ENCODE measurements at regions not wholly inside any gene's neighbourhood (a gene's known extent, or its start where the extent isn't known, plus 50 kb on each side); places are given as distances from the start of the nearest gene placed in this dataset.

DNA sequence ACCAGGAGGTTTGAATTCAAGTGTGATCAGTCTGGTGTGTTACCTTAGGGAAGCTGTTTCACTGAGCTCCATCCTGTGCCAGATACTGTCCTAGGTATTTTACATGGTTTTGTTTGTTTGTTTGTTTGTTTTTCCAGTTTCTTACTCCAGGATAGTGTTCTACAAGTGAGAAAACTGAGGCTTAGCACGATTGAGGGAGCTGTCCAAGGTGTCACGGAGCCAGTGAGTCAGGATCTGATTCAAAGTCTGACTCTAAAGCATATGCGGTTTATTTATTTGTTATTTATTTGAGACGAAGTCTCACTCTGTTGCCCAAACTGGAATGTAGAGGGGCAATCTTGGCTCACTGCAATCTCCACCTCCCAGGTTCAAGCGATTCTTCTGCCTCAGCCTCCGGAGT is 79.7 kb upstream of the GNG2 start:
- Mint-ChIP-seq H3K4me1 (peaks cover 19% of the 10 kb centered on the region), H3K36me3 (ENCODE audit: insufficient read depth) (no peaks in the 10 kb centered on the region), H3K27ac (ENCODE audit: low read depth) (no peak overlapping the region), H3K27me3 (peaks cover 44% of the 10 kb centered on the region), H3K4me3 (no peak overlapping the region), H3K9me3 (no peaks in the 10 kb centered on the region)
- no peak for DNase-seq (ENCODE audit: low spot score in 2 of 2)
- no peak for ATAC-seq (replicated peaks; ENCODE audit: extremely low read depth, poor library complexity, severe bottlenecking)

DNA sequence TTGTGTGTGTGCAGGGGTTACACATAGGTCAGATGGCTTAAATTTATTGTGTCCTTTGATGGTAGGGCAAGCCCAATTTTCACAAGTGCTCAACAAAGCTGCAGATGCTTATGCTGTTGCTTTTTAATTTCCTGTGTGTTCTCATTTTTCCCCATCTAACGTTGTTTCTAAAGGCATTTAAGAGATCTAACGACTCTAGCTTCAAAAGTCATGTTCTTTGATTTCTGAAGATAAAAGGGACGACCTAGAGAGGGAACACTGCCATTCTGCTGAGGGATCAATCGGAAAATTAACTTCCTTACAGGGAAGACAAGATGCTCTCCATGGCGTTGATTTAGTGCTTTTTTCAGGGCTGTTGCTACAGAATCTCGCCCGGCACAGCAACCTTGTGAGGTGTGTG is 79.0 kb upstream of the GNG2 start:
- Mint-ChIP-seq H3K36me3 (ENCODE audit: insufficient read depth) (no peaks in the 10 kb centered on the region), H3K4me1 (peaks cover 14% of the 10 kb centered on the region), H3K27ac (ENCODE audit: low read depth) (no peak overlapping the region), H3K9me3 (no peaks in the 10 kb centered on the region), H3K27me3 (peaks cover 43% of the 10 kb centered on the region), H3K4me3 (no peak overlapping the region)
- DNase-seq (ENCODE audit: low spot score in 2 of 2) (no peak), ATAC-seq (replicated peaks; ENCODE audit: extremely low read depth, poor library complexity, severe bottlenecking) (no peak)

DNA sequence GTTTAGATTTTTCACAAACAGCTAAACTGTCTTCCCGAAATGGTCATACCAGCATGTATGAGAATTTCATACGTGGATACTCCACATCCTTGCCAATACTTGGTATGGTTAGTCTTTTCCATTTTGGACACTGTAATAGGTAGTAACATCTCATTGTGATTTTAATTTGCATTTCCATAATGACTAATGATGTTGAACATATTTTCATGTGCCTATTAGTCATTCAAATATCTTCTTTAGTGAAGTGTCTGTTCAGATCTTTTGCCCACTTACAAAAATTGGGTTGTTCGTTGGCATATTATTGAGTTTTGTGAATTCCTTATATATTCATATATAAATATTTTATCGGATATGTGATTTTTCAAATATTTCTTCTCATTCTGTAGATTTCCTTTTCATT is 78.0 kb upstream of the GNG2 start:
- no peaks in the 10 kb centered on the region for H3K9me3 Mint-ChIP-seq
- H3K4me1 Mint-ChIP-seq, result peaks cover 11% of the 10 kb centered on the region
- no peaks in the 10 kb centered on the region for H3K36me3 Mint-ChIP-seq (ENCODE audit: insufficient read depth)
- no peak overlapping the region for H3K4me3 Mint-ChIP-seq
- DNase-seq (ENCODE audit: low spot score in 2 of 2) (no peak), ATAC-seq (replicated peaks; ENCODE audit: extremely low read depth, poor library complexity, severe bottlenecking) (no peak)
- no peak overlapping the region for H3K27ac Mint-ChIP-seq (ENCODE audit: low read depth)
- H3K27me3 Mint-ChIP-seq, result peaks cover 50% of the 10 kb centered on the region

DNA sequence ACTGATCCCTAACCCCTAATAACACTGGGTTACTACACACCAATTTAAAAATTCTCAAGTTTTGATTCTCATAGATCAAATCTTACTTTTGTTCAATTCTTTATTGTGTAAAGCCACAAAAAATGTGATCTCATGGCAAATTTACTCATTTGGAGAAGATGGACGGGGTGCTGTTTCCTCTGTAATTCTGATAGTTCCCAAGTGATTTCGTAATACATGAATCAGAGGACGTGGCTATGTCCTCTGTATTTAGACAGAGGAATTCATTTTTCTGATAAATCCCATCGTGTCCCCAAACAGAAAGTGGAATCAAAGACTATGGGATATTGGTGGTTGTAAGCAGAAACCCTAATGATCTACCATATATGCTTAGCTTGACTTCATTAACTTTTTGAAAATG is 76.6 kb upstream of the GNG2 start:
- peaks cover 44% of the 10 kb centered on the region for H3K27me3 Mint-ChIP-seq

DNA sequence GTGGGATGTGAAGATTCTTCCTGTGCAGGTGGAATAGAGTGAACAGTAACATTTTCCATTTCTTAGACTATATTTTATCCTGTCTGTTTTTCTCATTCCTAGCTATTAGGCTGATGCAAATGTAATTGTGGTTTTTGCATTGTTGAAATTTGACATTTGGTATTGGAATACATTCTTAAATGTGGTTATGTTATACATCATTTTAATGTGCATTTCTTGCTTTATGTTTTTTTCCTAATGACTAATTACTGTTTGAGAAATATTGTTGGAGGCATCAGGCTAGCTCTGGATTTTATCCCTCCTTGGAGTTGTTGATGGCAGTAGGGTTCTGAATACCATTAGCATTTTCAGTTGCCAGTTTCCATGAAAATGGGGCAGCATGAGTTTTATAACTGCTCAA is 75.9 kb upstream of the GNG2 start:
- Mint-ChIP-seq H3K27ac (ENCODE audit: low read depth) (no peak overlapping the region), H3K9me3 (no peaks in the 10 kb centered on the region), H3K36me3 (ENCODE audit: insufficient read depth) (no peaks in the 10 kb centered on the region), H3K4me3 (no peak overlapping the region), H3K27me3 (peaks cover 45% of the 10 kb centered on the region), H3K4me1 (peaks cover 10% of the 10 kb centered on the region)
- DNase-seq (ENCODE audit: low spot score in 2 of 2) (no peak), ATAC-seq (replicated peaks; ENCODE audit: extremely low read depth, poor library complexity, severe bottlenecking) (no peak)

More for the DNA sequence above, 76.6 kb upstream of the GNG2 start:
- no peak for ATAC-seq (replicated peaks; ENCODE audit: extremely low read depth, poor library complexity, severe bottlenecking)
- H3K4me3 Mint-ChIP-seq, result no peak overlapping the region
- no peak overlapping the region for H3K27ac Mint-ChIP-seq (ENCODE audit: low read depth)
- no peak for DNase-seq (ENCODE audit: low spot score in 2 of 2)
- no peaks in the 10 kb centered on the region for H3K36me3 Mint-ChIP-seq (ENCODE audit: insufficient read depth)
- no peaks in the 10 kb centered on the region for H3K9me3 Mint-ChIP-seq
- peaks cover 11% of the 10 kb centered on the region for H3K4me1 Mint-ChIP-seq

DNA sequence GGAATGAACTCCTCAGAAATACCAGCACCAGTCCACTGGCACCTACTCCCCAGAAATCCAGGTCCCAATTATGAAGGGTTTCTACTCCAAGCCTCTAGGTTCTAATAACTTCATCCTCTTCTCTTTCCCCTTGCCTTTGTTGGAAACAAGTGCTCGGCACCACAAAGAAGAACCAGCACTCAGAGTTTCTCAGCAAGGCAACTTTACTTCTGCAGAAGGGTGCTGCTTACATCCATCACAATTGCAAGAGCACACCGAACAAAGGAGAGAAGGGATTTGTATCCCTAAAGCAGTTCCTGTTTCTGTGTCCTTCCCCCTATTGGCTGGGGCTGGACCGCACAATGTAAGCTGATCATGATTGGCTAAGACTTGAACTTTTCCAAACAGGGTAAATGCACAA is 74.2 kb upstream of the GNG2 start:
- ATAC-seq (replicated peaks; ENCODE audit: extremely low read depth, poor library complexity, severe bottlenecking), result no peak
- no peaks in the 10 kb centered on the region for H3K36me3 Mint-ChIP-seq (ENCODE audit: insufficient read depth)
- H3K27ac Mint-ChIP-seq (ENCODE audit: low read depth), result no peak overlapping the region

DNA sequence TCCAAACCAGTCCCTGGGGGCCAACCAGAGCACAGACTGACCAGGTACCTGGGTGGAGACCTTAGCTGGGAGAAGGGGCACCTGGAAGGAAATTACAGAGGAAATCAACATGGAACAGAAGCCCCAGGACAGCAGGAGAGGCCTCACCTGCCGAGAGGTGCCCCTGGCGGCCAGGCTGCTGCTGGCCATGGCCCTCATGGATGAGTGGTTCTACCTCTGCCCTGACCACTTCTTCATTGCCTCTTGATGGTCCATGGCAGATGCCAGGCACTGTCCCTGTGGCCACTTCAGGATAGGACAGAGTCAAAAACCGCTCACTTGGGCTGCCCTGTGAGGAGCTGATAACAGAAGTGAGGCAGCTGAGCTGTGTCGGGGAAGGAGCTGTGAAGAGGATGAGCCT is 73.1 kb upstream of the GNG2 start:
- H3K36me3 Mint-ChIP-seq (ENCODE audit: insufficient read depth), result no peaks in the 10 kb centered on the region
- H3K27me3 Mint-ChIP-seq, result peaks cover 72% of the 10 kb centered on the region
- H3K9me3 Mint-ChIP-seq, result no peaks in the 10 kb centered on the region
- no peak overlapping the region for H3K4me3 Mint-ChIP-seq
- no peak for DNase-seq (ENCODE audit: low spot score in 2 of 2)
- H3K4me1 Mint-ChIP-seq, result no peaks in the 10 kb centered on the region
- no peak overlapping the region for H3K27ac Mint-ChIP-seq (ENCODE audit: low read depth)
- ATAC-seq (replicated peaks; ENCODE audit: extremely low read depth, poor library complexity, severe bottlenecking), result no peak

More for the DNA sequence above, 74.2 kb upstream of the GNG2 start:
- DNase-seq (ENCODE audit: low spot score in 2 of 2), result no peak
- Mint-ChIP-seq H3K9me3 (no peaks in the 10 kb centered on the region), H3K27me3 (peaks cover 63% of the 10 kb centered on the region), H3K4me1 (no peaks in the 10 kb centered on the region), H3K4me3 (no peak overlapping the region)

DNA sequence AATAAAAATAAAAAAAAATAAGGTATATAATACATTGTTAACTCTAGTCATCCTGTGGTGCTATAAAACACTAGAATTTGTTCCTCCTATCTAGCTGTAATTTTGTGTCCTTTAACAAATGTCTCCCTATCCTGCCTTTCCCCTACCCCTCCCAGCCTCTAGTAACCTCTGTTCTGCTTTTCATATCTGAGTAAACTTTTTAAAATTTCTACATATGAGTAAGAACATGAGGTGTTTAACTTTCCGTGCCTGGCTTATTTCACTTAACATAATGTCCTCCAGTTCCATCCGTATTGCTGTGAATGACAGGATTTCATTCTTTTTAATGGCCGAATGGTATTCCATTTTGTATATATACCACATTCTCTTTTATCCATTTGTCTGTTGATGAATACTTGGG is 71.3 kb upstream of the GNG2 start:
- Mint-ChIP-seq H3K27me3 (peaks cover 59% of the 10 kb centered on the region), H3K36me3 (ENCODE audit: insufficient read depth) (no peaks in the 10 kb centered on the region), H3K27ac (ENCODE audit: low read depth) (no peak overlapping the region), H3K4me1 (no peaks in the 10 kb centered on the region), H3K4me3 (no peak overlapping the region), H3K9me3 (no peaks in the 10 kb centered on the region)
- ATAC-seq (replicated peaks; ENCODE audit: extremely low read depth, poor library complexity, severe bottlenecking), result no peak
- no peak for DNase-seq (ENCODE audit: low spot score in 2 of 2)

DNA sequence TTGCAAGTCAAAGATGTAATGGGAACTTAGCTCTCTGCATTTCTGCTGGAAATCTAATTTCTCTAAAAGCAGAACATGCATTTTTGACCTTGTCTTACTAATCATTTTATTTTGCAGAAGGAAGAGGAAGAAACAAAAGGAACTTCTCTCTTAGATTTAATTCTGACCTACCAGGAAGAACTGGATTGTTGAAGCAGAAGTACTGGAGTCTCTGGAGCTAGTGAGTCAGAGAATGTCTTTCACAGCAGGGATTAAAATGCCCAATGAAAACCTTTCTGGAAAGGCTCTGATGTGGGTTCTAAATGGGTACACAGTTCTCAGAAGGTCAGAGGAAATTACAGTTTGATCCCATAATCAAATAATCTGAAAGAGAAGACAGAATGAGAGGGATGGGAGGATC is 70.8 kb upstream of the GNG2 start:
- DNase-seq (ENCODE audit: low spot score in 2 of 2), result no peak
- Mint-ChIP-seq H3K9me3 (no peaks in the 10 kb centered on the region), H3K4me1 (no peaks in the 10 kb centered on the region), H3K27ac (ENCODE audit: low read depth) (no peak overlapping the region), H3K36me3 (ENCODE audit: insufficient read depth) (no peaks in the 10 kb centered on the region), H3K27me3 (peaks cover 58% of the 10 kb centered on the region), H3K4me3 (no peak overlapping the region)
- no peak for ATAC-seq (replicated peaks; ENCODE audit: extremely low read depth, poor library complexity, severe bottlenecking)

DNA sequence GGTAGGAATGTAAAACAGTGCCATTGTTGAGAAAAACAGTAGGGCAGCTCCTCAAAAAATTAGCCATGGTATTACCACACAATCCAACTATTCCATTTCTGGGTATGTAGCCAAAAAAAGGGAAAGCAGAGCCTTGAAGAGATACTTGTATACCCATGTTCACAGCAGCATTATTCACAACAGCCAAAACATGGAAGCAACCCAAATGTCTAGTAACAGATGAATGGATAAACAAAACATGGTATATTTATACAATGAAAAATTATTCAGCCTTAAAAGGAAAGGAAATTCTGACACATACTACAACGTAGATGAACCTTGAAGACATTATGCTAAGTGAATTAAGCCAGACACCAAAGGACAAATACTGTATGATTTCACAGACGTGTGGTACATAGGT is 67.6 kb upstream of the GNG2 start:
- no peak for ATAC-seq (replicated peaks; ENCODE audit: extremely low read depth, poor library complexity, severe bottlenecking)
- no peak overlapping the region for H3K4me3 Mint-ChIP-seq
- no peak overlapping the region for H3K27ac Mint-ChIP-seq (ENCODE audit: low read depth)
- H3K9me3 Mint-ChIP-seq, result no peaks in the 10 kb centered on the region
- H3K36me3 Mint-ChIP-seq (ENCODE audit: insufficient read depth), result no peaks in the 10 kb centered on the region
- no peaks in the 10 kb centered on the region for H3K4me1 Mint-ChIP-seq
- peaks cover 31% of the 10 kb centered on the region for H3K27me3 Mint-ChIP-seq
- no peak for DNase-seq (ENCODE audit: low spot score in 2 of 2)

DNA sequence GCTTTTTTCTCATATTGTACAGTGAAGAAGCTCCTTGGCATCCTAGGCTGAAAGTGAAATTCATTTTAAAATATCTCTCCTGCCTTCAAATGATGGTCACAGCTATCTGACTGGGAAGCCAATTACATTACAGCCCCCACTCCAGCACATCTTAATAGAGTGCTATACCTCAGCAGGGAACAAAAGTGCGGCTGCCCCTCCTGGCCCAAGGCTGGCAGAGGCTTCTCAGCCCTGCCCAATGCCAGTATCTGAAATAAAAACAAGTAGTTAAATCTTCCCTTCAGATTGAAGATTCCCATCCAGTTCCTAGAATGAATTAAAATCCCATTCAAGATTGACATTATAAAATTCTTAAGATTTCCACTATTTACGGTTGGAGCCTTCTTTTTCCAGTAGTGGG is 54.9 kb upstream of the GNG2 start:
- DNase-seq (ENCODE audit: low spot score in 2 of 2), result no peak
- Mint-ChIP-seq H3K27ac (ENCODE audit: low read depth) (no peak overlapping the region), H3K27me3 (peaks cover 15% of the 10 kb centered on the region), H3K4me3 (no peak overlapping the region), H3K4me1 (no peaks in the 10 kb centered on the region), H3K36me3 (ENCODE audit: insufficient read depth) (no peaks in the 10 kb centered on the region), H3K9me3 (peaks cover 5% of the 10 kb centered on the region)
- ATAC-seq (replicated peaks; ENCODE audit: extremely low read depth, poor library complexity, severe bottlenecking), result no peak

DNA sequence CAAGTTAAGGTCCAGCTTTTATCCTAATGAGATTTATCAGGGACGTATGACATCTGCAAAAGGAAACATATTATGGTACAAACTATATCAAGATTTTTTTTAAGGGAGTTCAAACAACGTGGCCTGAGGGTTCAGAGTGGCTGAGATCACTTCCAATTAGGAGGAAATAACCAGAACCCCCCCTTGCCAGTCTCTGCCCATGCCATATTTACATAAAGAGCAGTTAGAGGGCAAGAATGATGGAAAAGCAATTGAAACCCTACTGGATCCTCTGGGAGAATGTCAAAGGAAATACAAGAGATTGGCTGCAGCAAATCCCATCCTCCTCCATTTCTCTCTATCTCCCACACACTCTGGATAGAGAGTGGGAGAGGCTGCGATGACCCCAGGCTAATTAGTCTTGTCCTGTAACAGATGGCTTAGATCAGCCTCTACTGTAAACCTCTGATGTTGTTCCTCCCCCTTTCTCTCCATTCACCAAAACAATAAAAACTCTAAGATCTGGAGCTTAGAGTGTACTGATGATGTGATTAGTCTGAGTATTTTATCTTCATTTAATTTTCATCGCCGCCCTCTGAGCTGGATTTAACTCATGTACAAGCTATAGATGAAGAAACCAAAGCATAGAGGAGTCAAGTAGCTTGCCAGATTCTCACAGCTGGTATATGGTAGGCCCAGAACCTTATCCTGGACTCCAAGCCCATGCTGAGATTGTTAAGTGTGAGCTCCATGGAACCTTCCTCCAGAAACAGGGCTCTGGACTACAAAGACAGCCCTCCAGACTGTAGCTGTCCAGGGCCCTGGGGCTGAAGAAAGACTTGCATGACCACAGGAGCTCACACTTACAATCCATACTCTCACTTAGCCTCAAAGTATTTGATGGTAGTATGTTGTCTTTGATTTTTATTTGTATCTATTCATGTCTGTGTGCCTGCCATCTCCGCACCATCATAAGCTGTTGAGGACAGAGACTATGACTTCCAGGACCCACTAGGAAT is 54.1 kb upstream of the GNG2 start:
- H3K27me3 Mint-ChIP-seq, result peaks cover 7% of the 10 kb centered on the region
- H3K27ac Mint-ChIP-seq (ENCODE audit: low read depth), result no peak overlapping the region
- peaks cover 5% of the 10 kb centered on the region for H3K9me3 Mint-ChIP-seq
- DNase-seq (ENCODE audit: low spot score in 2 of 2), result no peak
- ATAC-seq (replicated peaks; ENCODE audit: extremely low read depth, poor library complexity, severe bottlenecking), result no peak
- H3K4me3 Mint-ChIP-seq, result no peak overlapping the region
- no peaks in the 10 kb centered on the region for H3K36me3 Mint-ChIP-seq (ENCODE audit: insufficient read depth)
- H3K4me1 Mint-ChIP-seq, result no peaks in the 10 kb centered on the region

DNA sequence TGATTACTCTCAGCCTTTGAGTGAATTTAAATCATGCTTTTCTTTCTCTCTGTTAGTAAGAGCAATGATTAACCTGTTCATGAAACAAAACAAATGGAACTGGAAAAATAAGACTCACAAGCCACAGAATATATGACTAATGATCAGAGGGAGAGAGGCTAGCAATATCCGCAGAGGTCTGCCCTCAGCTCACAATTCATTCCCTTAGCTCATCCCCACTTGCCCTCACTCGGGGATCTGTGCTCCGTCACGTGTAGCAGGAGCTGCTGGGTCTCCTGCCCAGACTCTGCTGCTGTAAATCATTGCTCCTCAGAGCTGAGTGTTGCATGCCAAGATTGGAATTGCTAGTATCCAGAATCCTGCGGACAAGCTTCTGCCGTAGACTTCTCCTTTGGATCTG is 53.1 kb upstream of the GNG2 start:
- Mint-ChIP-seq H3K9me3 (peaks cover 5% of the 10 kb centered on the region), H3K36me3 (ENCODE audit: insufficient read depth) (no peaks in the 10 kb centered on the region), H3K27me3 (no peaks in the 10 kb centered on the region), H3K4me3 (no peak overlapping the region), H3K27ac (ENCODE audit: low read depth) (no peak overlapping the region), H3K4me1 (no peaks in the 10 kb centered on the region)
- ATAC-seq (replicated peaks; ENCODE audit: extremely low read depth, poor library complexity, severe bottlenecking), result no peak
- DNase-seq (ENCODE audit: low spot score in 2 of 2), result no peak

Measured in central memory CD8-positive, alpha-beta T cell (primary cell).